Thyroid gland (tissue), 4 donors: ENCODE measurements at regions not wholly inside any gene's neighbourhood (a gene's known extent, or its start where the extent isn't known, plus 50 kb on each side); places are given as distances from the start of the nearest gene placed in this dataset.

ENCODE experiments used
- DNase-seq, 2 donors: peaks; one replicate each; pipeline ENCODE4 v3.0.0-alpha.2; 2019
- H3K27ac ChIP-seq, 3 donors: fragments of 200-600 bp; sonication (generic); 1 replicate in 2 of 3; 2 replicates in 1 of 3; pipeline ENCODE4 v1.5.1; 2016 to 2019; ENCODE audit warnings: mild to moderate bottlenecking in 1 of 3, moderate library complexity in 1 of 3
- H3K27me3 ChIP-seq: fragments of 200-600 bp; sonication (generic); one replicate; pipeline ENCODE4 v1.5.1; 2019
- H3K36me3 ChIP-seq, 2 donors: fragments of 200-600 bp; sonication (generic); one replicate each; pipeline ENCODE4 v1.5.1; 2016 to 2019
- H3K4me1 ChIP-seq, 2 donors: fragments of 200-600 bp; sonication (generic); one replicate each; pipeline ENCODE4 v1.5.1; 2017 to 2019
- H3K4me3 ChIP-seq, 3 donors: fragments of 200-600 bp; sonication (generic); replicated peaks in 1 of 3; 1 replicate in 2 of 3; 2 replicates in 1 of 3; pipeline ENCODE4 v1.5.1; 2016; ENCODE audit warnings: mild to moderate bottlenecking in 1 of 3
- H3K9me3 ChIP-seq: fragments of 200-600 bp; sonication (generic); one replicate; pipeline ENCODE4 v1.5.1; 2017
- CTCF ChIP-seq, 6 experiments: fragments of 200-600 bp in 3 of 6; fragments of 450-650 bp in 3 of 6; sonication (generic) in 3 of 6; IDR thresholded peaks; one replicate each; pipeline ENCODE4 v1.5.1; 2016 to 2019; ENCODE audit warnings: antibody characterized with exemption in 6 of 6, mild to moderate bottlenecking in 2 of 6, inconsistent platforms in 1 of 6, moderate library complexity in 1 of 6
- POLR2A ChIP-seq, 2 donors: fragments of 450-650 bp; IDR thresholded peaks; one replicate each; pipeline ENCODE4 v1.6.1; 2017; ENCODE audit warnings: antibody characterized with exemption in 2 of 2, mild to moderate bottlenecking in 2 of 2, moderate library complexity in 1 of 2
- WGBS, 2 donors: methylation state at CpG; one replicate each; pipeline ENCODE4 v1.1.5; 2017; 5-methylcytosine and 5-hydroxymethylcytosine counted together
- intact Hi-C: fragments of 100-400 bp; cut with DNase I; formaldehyde crosslinking; loops from one replicate; pipeline ENCODE4 v1.15.1; 2023

- 84 to 85% methylated on average over 2 of the region's 2 CpGs for WGBS, 2 donors
- intact Hi-C loops = no loop called here
- DNase-seq = no peak
Measured at GRCh38 chr6:113607821-113608545, 249.2 kb upstream of the MARCKS start.

GRCh38 chr6:113610377-113610988 lies 246.7 kb upstream of the MARCKS start:
- no peaks in the 10 kb centered on the region for H3K27me3 ChIP-seq
- no peak for TF ChIP-seq POLR2A (IDR thresholded peaks at IDR 0.05)
- no peak for TF ChIP-seq CTCF (IDR thresholded peaks at IDR 0.05)
- no peaks in the 10 kb centered on the region for H3K36me3 ChIP-seq
- no peak for DNase-seq
- H3K27ac ChIP-seq = no peak overlapping the region
- intact Hi-C loops = no loop called here
- no peaks in the 10 kb centered on the region for H3K4me1 ChIP-seq
- 87 to 91% methylated on average over 4 of the region's 4 CpGs for WGBS, 2 donors
- H3K9me3 ChIP-seq = no peaks in the 10 kb centered on the region
- no peak overlapping the region for H3K4me3 ChIP-seq

More at GRCh38 chr6:113607821-113608545, 249.2 kb upstream of the MARCKS start:
- H3K4me3 ChIP-seq = no peak overlapping the region
- no peaks in the 10 kb centered on the region for H3K4me1 ChIP-seq
- H3K9me3 ChIP-seq = no peaks in the 10 kb centered on the region
- no peaks in the 10 kb centered on the region for H3K36me3 ChIP-seq
- no peak overlapping the region for H3K27ac ChIP-seq
- no peaks in the 10 kb centered on the region for H3K27me3 ChIP-seq
- TF ChIP-seq POLR2A (IDR thresholded peaks at IDR 0.05) = no peak
- no peak for TF ChIP-seq CTCF (IDR thresholded peaks at IDR 0.05)

DNA sequence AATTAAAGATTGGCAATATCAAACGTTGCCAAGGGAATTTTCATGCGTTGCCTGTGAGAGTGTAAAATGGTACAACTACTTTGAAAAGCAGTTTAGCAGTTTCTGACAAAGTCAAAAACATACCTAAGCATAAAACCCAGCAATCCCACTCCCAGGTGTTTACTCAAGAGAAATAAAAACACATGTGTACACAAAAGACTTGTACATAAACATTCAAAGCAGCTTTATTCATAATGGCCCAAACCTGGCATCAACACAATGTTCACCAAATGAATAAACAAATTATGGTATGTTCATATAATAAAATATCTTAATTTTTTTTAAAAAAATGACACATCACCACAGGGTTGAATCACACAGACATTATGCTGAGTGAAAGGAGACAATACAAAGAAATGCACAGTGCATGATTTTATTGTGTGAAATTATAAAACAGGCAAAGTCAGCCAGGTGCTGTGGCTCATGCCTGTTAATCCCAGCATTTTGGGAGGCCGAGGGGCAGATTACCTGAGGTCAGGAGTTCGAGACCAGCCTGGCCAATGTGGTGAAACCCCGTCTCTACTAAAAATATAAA lies 240.4 kb upstream of the MARCKS start:
- Histone ChIP-seq H3K9me3 (no peaks in the 10 kb centered on the region), H3K36me3 (no peaks in the 10 kb centered on the region), H3K4me1 (no peaks in the 10 kb centered on the region), H3K27ac (no peak overlapping the region), H3K27me3 (no peaks in the 10 kb centered on the region), H3K4me3 (no peak overlapping the region)
- intact Hi-C loops = no loop called here
- WGBS, 2 donors = 87 to 90% methylated on average over 5 of the region's 5 CpGs
- DNase-seq = no peak
- TF ChIP-seq POLR2A (IDR thresholded peaks at IDR 0.05) = no peak

GRCh38 chr6:113619077-113619476 lies 238.1 kb upstream of the MARCKS start:
- no peak for DNase-seq
- Histone ChIP-seq H3K27ac (no peak overlapping the region), H3K36me3 (no peaks in the 10 kb centered on the region), H3K9me3 (no peaks in the 10 kb centered on the region), H3K4me3 (no peak overlapping the region), H3K4me1 (no peaks in the 10 kb centered on the region), H3K27me3 (no peaks in the 10 kb centered on the region)
- intact Hi-C loops = no loop called here
- TF ChIP-seq POLR2A (IDR thresholded peaks at IDR 0.05) = no peak
- TF ChIP-seq CTCF (IDR thresholded peaks at IDR 0.05) = no peak
- 68 to 73% methylated on average over 4 of the region's 4 CpGs for WGBS, 2 donors

- intact Hi-C loops = no loop called here
- WGBS, 2 donors = 76 to 84% methylated on average over 2 of the region's 2 CpGs
- Histone ChIP-seq H3K27me3 (no peaks in the 10 kb centered on the region), H3K27ac (no peak overlapping the region), H3K4me3 (no peak overlapping the region), H3K36me3 (no peaks in the 10 kb centered on the region), H3K4me1 (no peaks in the 10 kb centered on the region), H3K9me3 (no peaks in the 10 kb centered on the region)
- TF ChIP-seq POLR2A (IDR thresholded peaks at IDR 0.05) = no peak
- no peak for TF ChIP-seq CTCF (IDR thresholded peaks at IDR 0.05)
- DNase-seq = no peak
Measured at GRCh38 chr6:113620386-113620785, 236.8 kb upstream of the MARCKS start.
